HG03571 (cell line): ENCODE measurements at regions not wholly inside any gene's neighbourhood (a gene's known extent, or its start where the extent isn't known, plus 50 kb on each side); places are given as distances from the start of the nearest gene placed in this dataset.

Experiments
- ATAC-seq: cut with Tn5 transposase; IDR thresholded peaks from one replicate; pipeline ENCODE4 v1.9.1; 2021; ENCODE audit not compliant: unreplicated experiment

- ATAC-seq, result no peak
These were observed 97.7 kb upstream of the MEOX2 start for GRCh38 chr7:15783987-15784693.

- no peak for ATAC-seq
These were observed 96.2 kb upstream of the MEOX2 start for GRCh38 chr7:15782656-15783055.

GRCh38 chr7:15781944-15782343 is 95.5 kb upstream of the MEOX2 start:
- ATAC-seq, result no peak

- no peak for ATAC-seq
These were observed 93.8 kb upstream of the MEOX2 start for GRCh38 chr7:15780271-15780670.

GRCh38 chr7:15778191-15778590 is 91.7 kb upstream of the MEOX2 start:
- ATAC-seq, result no peak

GRCh38 chr7:15765753-15766152 is 79.3 kb upstream of the MEOX2 start:
- no peak for ATAC-seq

- ATAC-seq, result no peak
These were observed 78.4 kb upstream of the MEOX2 start for GRCh38 chr7:15764851-15765382.

GRCh38 chr7:15764010-15764409 is 77.5 kb upstream of the MEOX2 start:
- ATAC-seq, result no peak

- no peak for ATAC-seq
These were observed 70.8 kb upstream of the MEOX2 start for GRCh38 chr7:15757041-15758000.

GRCh38 chr7:15755061-15755460 is 68.6 kb upstream of the MEOX2 start:
- no peak for ATAC-seq

- ATAC-seq, result no peak
These were observed 67.5 kb upstream of the MEOX2 start for GRCh38 chr7:15753887-15754579.

GRCh38 chr7:15752377-15752776 is 65.9 kb upstream of the MEOX2 start:
- ATAC-seq, result no peak

- ATAC-seq, result no peak
These were observed 64.8 kb upstream of the MEOX2 start for GRCh38 chr7:15751191-15751701.

- no peak for ATAC-seq
These were observed 64.2 kb upstream of the MEOX2 start for GRCh38 chr7:15750727-15751126.

- ATAC-seq, result no peak
These were observed 63.1 kb upstream of the MEOX2 start for GRCh38 chr7:15749631-15750030.

GRCh38 chr7:15747712-15748111 is 61.2 kb upstream of the MEOX2 start:
- ATAC-seq, result no peak

GRCh38 chr7:15747301-15747700 is 60.8 kb upstream of the MEOX2 start:
- no peak for ATAC-seq

- ATAC-seq, result no peak
These were observed 57.5 kb upstream of the MEOX2 start for GRCh38 chr7:15743926-15744480.

- no peak for ATAC-seq
These were observed 51.1 kb upstream of the MEOX2 start for GRCh38 chr7:15737601-15738000.
